T-helper 17 cell (primary cell): ENCODE measurements at regions not wholly inside any gene's neighbourhood (a gene's known extent, or its start where the extent isn't known, plus 50 kb on each side); places are given as distances from the start of the nearest gene placed in this dataset.

ENCODE experiments used
- ATAC-seq: fragments of 150-1000 bp; cut with Tn5 transposase; 2 replicates; pipeline ENCODE4 v1.10.0; 2021; ENCODE audit warnings: mild to moderate bottlenecking, moderate library complexity
- DNase-seq, 3 donors: peaks; one replicate each; pipeline versions ENCODE4 v3.0.0 to v3.0.0-alpha.2; 2020 to 2021
- H3K9me3 ChIP-seq: one replicate; pipeline ENCODE4 v1.7.0; 2013; ENCODE audit warnings: low read length, mild to moderate bottlenecking; ENCODE audit not compliant: control insufficient read depth, poor library complexity, severe bottlenecking
- H3K27ac Mint-ChIP-seq: one replicate; pipeline ENCODE4 v1.8.0; 2022; ENCODE audit warnings: mild to moderate bottlenecking, moderate library complexity, mixed read lengths
- H3K27me3 Mint-ChIP-seq: one replicate; pipeline ENCODE4 v1.8.0; 2022; ENCODE audit warnings: mixed read lengths
- H3K36me3 Mint-ChIP-seq: one replicate; pipeline ENCODE4 v1.8.0; 2022; ENCODE audit warnings: low read depth, mixed read lengths
- H3K4me1 Mint-ChIP-seq: one replicate; pipeline ENCODE4 v1.8.0; 2022; ENCODE audit warnings: mild to moderate bottlenecking, mixed read lengths
- H3K4me3 Mint-ChIP-seq: one replicate; pipeline ENCODE4 v1.8.0; 2022; ENCODE audit warnings: mild to moderate bottlenecking, moderate library complexity, mixed read lengths

- Mint-ChIP-seq H3K27me3 (no peaks in the 10 kb centered on the region), H3K27ac (no peak overlapping the region), H3K36me3 (no peaks in the 10 kb centered on the region), H3K4me1 (no peaks in the 10 kb centered on the region), H3K4me3 (no peak overlapping the region)
- no peaks in the 10 kb centered on the region for H3K9me3 ChIP-seq
- DNase-seq = no peak
- ATAC-seq = no peak
Measured at GRCh38 chr3:139870000-139870675, 64.8 kb upstream of the CLSTN2 start.

- Mint-ChIP-seq H3K27me3 (peaks cover 3% of the 10 kb centered on the region), H3K4me1 (no peaks in the 10 kb centered on the region), H3K4me3 (no peak overlapping the region), H3K36me3 (no peaks in the 10 kb centered on the region), H3K27ac (no peak overlapping the region)
- no peaks in the 10 kb centered on the region for H3K9me3 ChIP-seq
- DNase-seq (no peak), ATAC-seq (no peak)
Measured at GRCh38 chr3:139868773-139869172, 66.2 kb upstream of the CLSTN2 start.

GRCh38 chr3:139848660-139849059 lies 86.3 kb upstream of the CLSTN2 start:
- Mint-ChIP-seq H3K4me3 (no peak overlapping the region), H3K36me3 (no peaks in the 10 kb centered on the region), H3K27ac (no peak overlapping the region), H3K27me3 (no peaks in the 10 kb centered on the region), H3K4me1 (no peaks in the 10 kb centered on the region)
- DNase-seq (no peak), ATAC-seq (no peak)
- no peaks in the 10 kb centered on the region for H3K9me3 ChIP-seq

- H3K27me3 Mint-ChIP-seq = no peaks in the 10 kb centered on the region
- no peaks in the 10 kb centered on the region for H3K9me3 ChIP-seq
- ATAC-seq = no peak
- no peak overlapping the region for H3K27ac Mint-ChIP-seq
- H3K36me3 Mint-ChIP-seq = no peaks in the 10 kb centered on the region
- H3K4me1 Mint-ChIP-seq = no peaks in the 10 kb centered on the region
- H3K4me3 Mint-ChIP-seq = no peak overlapping the region
- no peak for DNase-seq
Measured at GRCh38 chr3:139846729-139847128, 88.3 kb upstream of the CLSTN2 start.

GRCh38 chr3:139839659-139840058 lies 95.3 kb upstream of the CLSTN2 start:
- Mint-ChIP-seq H3K27ac (no peak overlapping the region), H3K4me3 (no peak overlapping the region), H3K4me1 (no peaks in the 10 kb centered on the region), H3K27me3 (no peaks in the 10 kb centered on the region), H3K36me3 (no peaks in the 10 kb centered on the region)
- no peaks in the 10 kb centered on the region for H3K9me3 ChIP-seq
- DNase-seq (no peak), ATAC-seq (no peak)

GRCh38 chr3:139839014-139839413 lies 96.0 kb upstream of the CLSTN2 start:
- Mint-ChIP-seq H3K36me3 (no peaks in the 10 kb centered on the region), H3K4me3 (no peak overlapping the region), H3K27me3 (no peaks in the 10 kb centered on the region), H3K27ac (no peak overlapping the region), H3K4me1 (no peaks in the 10 kb centered on the region)
- DNase-seq (no peak), ATAC-seq (no peak)
- H3K9me3 ChIP-seq = no peaks in the 10 kb centered on the region

GRCh38 chr3:139838269-139838957 lies 96.6 kb upstream of the CLSTN2 start:
- no peak overlapping the region for H3K4me3 Mint-ChIP-seq
- H3K4me1 Mint-ChIP-seq = no peaks in the 10 kb centered on the region
- no peaks in the 10 kb centered on the region for H3K9me3 ChIP-seq
- no peak for DNase-seq
- no peak for ATAC-seq
- no peak overlapping the region for H3K27ac Mint-ChIP-seq
- no peaks in the 10 kb centered on the region for H3K36me3 Mint-ChIP-seq
- no peaks in the 10 kb centered on the region for H3K27me3 Mint-ChIP-seq

GRCh38 chr3:139836698-139837464 lies 98.1 kb upstream of the CLSTN2 start:
- ATAC-seq = no peak
- no peak overlapping the region for H3K4me3 Mint-ChIP-seq
- DNase-seq = no peak
- no peaks in the 10 kb centered on the region for H3K27me3 Mint-ChIP-seq
- no peaks in the 10 kb centered on the region for H3K9me3 ChIP-seq
- no peak overlapping the region for H3K27ac Mint-ChIP-seq
- no peaks in the 10 kb centered on the region for H3K4me1 Mint-ChIP-seq
- H3K36me3 Mint-ChIP-seq = no peaks in the 10 kb centered on the region

- Mint-ChIP-seq H3K36me3 (no peaks in the 10 kb centered on the region), H3K4me3 (no peak overlapping the region), H3K27me3 (no peaks in the 10 kb centered on the region), H3K4me1 (no peaks in the 10 kb centered on the region), H3K27ac (no peak overlapping the region)
- ATAC-seq (no peak), DNase-seq (no peak)
- no peaks in the 10 kb centered on the region for H3K9me3 ChIP-seq
Measured at GRCh38 chr3:139835830-139836683, 98.9 kb upstream of the CLSTN2 start.

GRCh38 chr3:139832998-139833397 lies 102.0 kb upstream of the CLSTN2 start:
- Mint-ChIP-seq H3K27ac (no peak overlapping the region), H3K36me3 (no peaks in the 10 kb centered on the region), H3K4me1 (no peaks in the 10 kb centered on the region), H3K27me3 (peaks cover 9% of the 10 kb centered on the region), H3K4me3 (no peak overlapping the region)
- no peak for DNase-seq
- H3K9me3 ChIP-seq = no peaks in the 10 kb centered on the region
- no peak for ATAC-seq

GRCh38 chr3:139830817-139831216 lies 104.2 kb upstream of the CLSTN2 start:
- Mint-ChIP-seq H3K4me3 (no peak overlapping the region), H3K4me1 (no peaks in the 10 kb centered on the region), H3K36me3 (no peaks in the 10 kb centered on the region), H3K27ac (no peak overlapping the region), H3K27me3 (peaks cover 9% of the 10 kb centered on the region)
- DNase-seq = no peak
- no peaks in the 10 kb centered on the region for H3K9me3 ChIP-seq
- no peak for ATAC-seq

GRCh38 chr3:139827833-139828232 lies 107.2 kb upstream of the CLSTN2 start:
- H3K9me3 ChIP-seq = no peaks in the 10 kb centered on the region
- H3K4me1 Mint-ChIP-seq = no peaks in the 10 kb centered on the region
- no peak for ATAC-seq
- no peak for DNase-seq
- no peak overlapping the region for H3K27ac Mint-ChIP-seq
- H3K27me3 Mint-ChIP-seq = peaks cover 9% of the 10 kb centered on the region
- H3K4me3 Mint-ChIP-seq = no peak overlapping the region
- H3K36me3 Mint-ChIP-seq = no peaks in the 10 kb centered on the region

- DNase-seq (no peak), ATAC-seq (no peak)
- H3K27ac Mint-ChIP-seq = no peak overlapping the region
- H3K9me3 ChIP-seq = no peaks in the 10 kb centered on the region
- no peaks in the 10 kb centered on the region for H3K4me1 Mint-ChIP-seq
- peaks cover 6% of the 10 kb centered on the region for H3K27me3 Mint-ChIP-seq
- no peak overlapping the region for H3K4me3 Mint-ChIP-seq
- no peaks in the 10 kb centered on the region for H3K36me3 Mint-ChIP-seq
Measured at GRCh38 chr3:139824864-139825263, 110.1 kb upstream of the CLSTN2 start.
